Thymus (tissue), 11 donors: ENCODE measurements at regions not wholly inside any gene's neighbourhood (a gene's known extent, or its start where the extent isn't known, plus 50 kb on each side); places are given as distances from the start of the nearest gene placed in this dataset.

Source experiments
- DNase-seq, 9 donors: peaks; one replicate each; pipeline ENCODE4 v3.0.0-alpha.2; 2013; ENCODE audit warnings: low spot score in 9 of 9, low read depth in 6 of 9, missing footprints in 1 of 9
- H3K27ac ChIP-seq, 2 donors: one replicate each; pipeline ENCODE4 v1.5.1; 2013; ENCODE audit warnings: control low read depth in 1 of 2, low read depth in 1 of 2, low read length in 1 of 2, mild to moderate bottlenecking in 1 of 2, moderate library complexity in 1 of 2
- H3K27me3 ChIP-seq, 2 donors: one replicate each; pipeline ENCODE4 v1.5.1; 2013; ENCODE audit warnings: low read length in 1 of 2; ENCODE audit not compliant: control insufficient read depth in 2 of 2, insufficient read depth in 1 of 2
- H3K36me3 ChIP-seq, 2 donors: one replicate each; pipeline ENCODE4 v1.5.1; 2013; ENCODE audit warnings: low read length in 1 of 2, mild to moderate bottlenecking in 1 of 2, moderate library complexity in 1 of 2; ENCODE audit not compliant: control insufficient read depth in 2 of 2, insufficient read depth in 2 of 2
- H3K4me1 ChIP-seq, 2 donors: one replicate each; pipeline ENCODE4 v1.5.1; 2013; ENCODE audit warnings: low read length in 2 of 2; ENCODE audit not compliant: control insufficient read depth in 2 of 2, insufficient read depth in 2 of 2
- H3K4me3 ChIP-seq, 2 donors: one replicate each; pipeline ENCODE4 v1.5.1; 2013; ENCODE audit warnings: low read length in 2 of 2, control low read depth in 1 of 2, mild to moderate bottlenecking in 1 of 2
- H3K9me3 ChIP-seq, 2 donors: one replicate each; pipeline ENCODE4 v1.5.1; 2013; ENCODE audit warnings: low read length in 1 of 2, mild to moderate bottlenecking in 1 of 2; ENCODE audit not compliant: control insufficient read depth in 2 of 2, insufficient read depth in 1 of 2
- WGBS: extraction: QIAGEN DNeasy Blood & Tissue Kit; methylation state at CpG from one replicate; pipeline ENCODE4 v1.1.7; 2013; 5-methylcytosine and 5-hydroxymethylcytosine counted together
- donor health status: healthy.

- no peaks in the 10 kb centered on the region for H3K9me3 ChIP-seq
- DNase-seq: no peak
- H3K27me3 ChIP-seq: no peaks in the 10 kb centered on the region
- H3K4me1 ChIP-seq: no peaks in the 10 kb centered on the region
- no peak overlapping the region for H3K27ac ChIP-seq
- no peak overlapping the region for H3K4me3 ChIP-seq
- H3K36me3 ChIP-seq: no peaks in the 10 kb centered on the region
Measured at GRCh38 chrX:67872958-67873357, 329.1 kb downstream of the AR start.

- H3K9me3 ChIP-seq: peaks cover 0 to 9% of the 10 kb centered on the region in 2 donors
- WGBS: 65% methylated on average over 2 of the region's 2 CpGs
- H3K36me3 ChIP-seq: no peaks in the 10 kb centered on the region
Measured at GRCh38 chrX:67892401-67892800, 348.6 kb downstream of the AR start.

DNA sequence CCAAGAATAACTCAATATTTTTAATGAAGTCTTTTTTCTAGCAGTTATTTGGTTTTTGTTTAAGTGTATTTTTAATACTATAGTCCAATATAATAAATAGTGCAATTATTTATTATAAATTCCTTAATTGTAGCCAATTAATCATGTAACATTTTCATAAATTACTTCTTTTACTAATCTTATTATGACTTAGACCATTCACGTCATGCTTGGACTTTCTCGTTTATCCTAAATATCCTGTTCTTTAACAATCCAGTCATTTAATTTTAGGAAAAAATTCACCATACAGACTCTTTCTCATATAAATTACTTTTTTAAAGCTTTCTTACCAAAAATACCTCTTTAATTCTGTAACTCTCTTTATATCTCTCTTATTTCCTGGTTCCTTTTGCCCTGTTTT, 350.1 kb downstream of the AR start:
- H3K27me3 ChIP-seq: no peaks in the 10 kb centered on the region
- no peak overlapping the region for H3K27ac ChIP-seq
- WGBS: 99% methylated on average over 2 of the region's 2 CpGs
- DNase-seq: no peak
- H3K4me1 ChIP-seq: no peaks in the 10 kb centered on the region
- H3K4me3 ChIP-seq: no peak overlapping the region
- H3K36me3 ChIP-seq: no peaks in the 10 kb centered on the region
- H3K9me3 ChIP-seq: peaks cover 0 to 9% of the 10 kb centered on the region in 2 donors

More at GRCh38 chrX:67892401-67892800, 348.6 kb downstream of the AR start:
- no peak for DNase-seq
- Histone ChIP-seq H3K4me1 (no peaks in the 10 kb centered on the region), H3K27me3 (no peaks in the 10 kb centered on the region), H3K27ac (no peak overlapping the region), H3K4me3 (no peak overlapping the region)

- no peaks in the 10 kb centered on the region for H3K9me3 ChIP-seq
- H3K36me3 ChIP-seq: no peaks in the 10 kb centered on the region
- WGBS: 13% methylated on average over 2 of the region's 2 CpGs
- peak in 1 of 9 donors; percentile 3 for DNase-seq
- H3K27me3 ChIP-seq: no peaks in the 10 kb centered on the region
- H3K27ac ChIP-seq: no peak overlapping the region
- no peak overlapping the region for H3K4me3 ChIP-seq
- H3K4me1 ChIP-seq: no peaks in the 10 kb centered on the region
Measured at GRCh38 chrX:67917421-67918010, 373.7 kb downstream of the AR start.

DNA sequence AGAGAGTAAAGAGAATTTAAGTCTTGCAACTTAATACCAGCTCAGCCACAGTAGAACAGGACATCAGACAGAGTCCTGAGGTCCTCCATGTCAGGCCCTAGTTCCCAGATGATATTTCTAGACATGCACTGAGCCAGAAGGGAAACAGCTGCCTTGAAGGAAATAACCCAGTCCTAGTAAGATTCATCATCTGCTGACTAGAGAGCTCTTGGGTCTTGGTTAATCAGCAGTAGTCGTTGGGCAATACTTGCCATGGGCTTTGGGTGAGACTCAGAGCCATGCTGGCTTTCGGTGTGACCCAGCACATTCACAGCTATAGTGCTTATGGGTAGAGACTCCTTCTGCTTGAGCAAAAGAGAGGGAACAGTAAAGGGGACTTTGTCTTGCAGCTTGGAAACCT, 379.1 kb downstream of the AR start:
- Histone ChIP-seq H3K4me1 (no peaks in the 10 kb centered on the region), H3K4me3 (no peak overlapping the region), H3K9me3 (no peaks in the 10 kb centered on the region), H3K27me3 (no peaks in the 10 kb centered on the region), H3K36me3 (no peaks in the 10 kb centered on the region), H3K27ac (no peak overlapping the region)
- 84% methylated on average over 2 of the region's 2 CpGs for WGBS
- no peak for DNase-seq

DNA sequence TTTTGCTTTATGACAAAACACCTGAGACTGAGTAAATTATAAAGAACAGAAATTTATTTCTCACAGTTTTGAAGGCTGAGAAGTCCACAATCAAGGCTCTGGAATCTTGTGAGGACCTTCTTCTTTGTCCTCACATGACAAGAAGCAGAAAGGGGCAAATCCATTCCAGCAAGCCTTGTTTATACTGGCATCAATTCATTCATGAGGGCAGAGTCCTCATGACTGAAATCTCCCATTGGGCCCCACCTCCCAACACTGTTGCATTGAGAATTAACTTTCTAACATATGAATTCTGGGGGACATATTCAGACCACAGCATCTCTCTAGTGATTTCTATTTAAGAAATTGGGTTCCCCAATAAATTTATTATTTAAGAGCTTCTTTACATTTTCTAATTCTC, 395.4 kb downstream of the AR start:
- DNase-seq: no peak
- no peak overlapping the region for H3K4me3 ChIP-seq
- H3K27ac ChIP-seq: no peak overlapping the region

GRCh38 chrX:67949270-67949669, 405.4 kb downstream of the AR start:
- no peak overlapping the region for H3K4me3 ChIP-seq
- 90% methylated on average over 4 of the region's 4 CpGs for WGBS
- no peaks in the 10 kb centered on the region for H3K27me3 ChIP-seq
- H3K27ac ChIP-seq: no peak overlapping the region
- H3K4me1 ChIP-seq: no peaks in the 10 kb centered on the region
- no peak for DNase-seq
- H3K36me3 ChIP-seq: no peaks in the 10 kb centered on the region
- H3K9me3 ChIP-seq: no peaks in the 10 kb centered on the region

More for the DNA sequence above, 395.4 kb downstream of the AR start:
- H3K9me3 ChIP-seq: no peaks in the 10 kb centered on the region
- no peaks in the 10 kb centered on the region for H3K4me1 ChIP-seq
- H3K36me3 ChIP-seq: no peaks in the 10 kb centered on the region
- H3K27me3 ChIP-seq: no peaks in the 10 kb centered on the region

DNA sequence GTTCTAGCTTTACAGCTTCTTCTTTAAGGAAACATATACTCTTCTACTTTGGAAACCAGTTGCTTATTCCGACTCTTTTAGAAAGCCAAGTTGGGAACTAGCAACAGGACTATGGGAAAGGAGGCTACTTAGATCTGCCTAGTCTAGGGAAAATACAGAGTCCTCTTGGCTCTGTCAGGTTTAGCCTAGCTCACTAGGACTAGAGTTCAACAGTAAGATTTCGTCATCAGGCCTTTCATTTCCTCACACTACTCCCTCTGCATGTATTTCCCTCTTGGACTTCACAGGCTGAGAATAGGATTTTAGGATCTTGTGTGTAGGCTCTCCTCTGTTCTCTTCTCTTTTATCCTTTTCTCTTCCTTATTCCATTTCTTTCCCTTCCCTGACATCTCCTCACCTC, 409.8 kb downstream of the AR start:
- DNase-seq: no peak
- 92% methylated on average over 2 of the region's 2 CpGs for WGBS
- H3K27me3 ChIP-seq: no peaks in the 10 kb centered on the region

GRCh38 chrX:67961516-67961915, 417.7 kb downstream of the AR start:
- Histone ChIP-seq H3K9me3 (no peaks in the 10 kb centered on the region), H3K36me3 (no peaks in the 10 kb centered on the region), H3K27ac (no peak overlapping the region), H3K4me3 (no peak overlapping the region), H3K4me1 (no peaks in the 10 kb centered on the region), H3K27me3 (no peaks in the 10 kb centered on the region)
- 99% methylated on average over 3 of the region's 3 CpGs for WGBS
- no peak for DNase-seq

More for the DNA sequence above, 409.8 kb downstream of the AR start:
- Histone ChIP-seq H3K4me3 (no peak overlapping the region), H3K36me3 (no peaks in the 10 kb centered on the region), H3K27ac (no peak overlapping the region), H3K9me3 (no peaks in the 10 kb centered on the region), H3K4me1 (no peaks in the 10 kb centered on the region)
